IMR-90 (cell line): ENCODE measurements at regions not wholly inside any gene's neighbourhood (a gene's known extent, or its start where the extent isn't known, plus 50 kb on each side); places are given as distances from the start of the nearest gene placed in this dataset.
A peak's percentile ranks its signal among the peaks of the same experiment; 100 is the strongest.
"Not testable (repeated sequence)": the region's sequence is repeated elsewhere in the genome, so short reads cannot be mapped to it uniquely, and the experiment has no call there.

Experiments
- ATAC-seq: fragments of 200-7000 bp; cut with Tn5 transposase; 2 replicates; pipeline ENCODE4 v1.9.1; 2020; ENCODE audit warnings: low read depth, mild to moderate bottlenecking, moderate library complexity
- BruUV-seq: library from RNA; stranded (reverse); fragments of 400-500 nt; replicated peaks from 2 replicates; lab custom pipeline; 2021; lab: Mats Ljungman, UMichigan
- CTCF ChIA-PET: fragments of 300-600 bp; formaldehyde crosslinking; extraction: SDS; loops from one replicate; lab custom pipeline; 2021; ENCODE audit warnings: antibody characterized with exemption; lab: Yijun Ruan, JAX
- POLR2A ChIA-PET: fragments of 300-600 bp; sonication (Branson Sonifier 250); formaldehyde crosslinking; loops from one replicate; lab custom pipeline; 2022; ENCODE audit warnings: antibody characterized with exemption; ENCODE audit not compliant: unreplicated experiment; lab: Charles Lee
- DNase-seq: peaks from one replicate; pipeline ENCODE4 v3.0.0; 2013
- H2AFZ ChIP-seq: replicated peaks from 2 replicates; pipeline ENCODE3; 2013; ENCODE audit warnings: low read length, mild to moderate bottlenecking; ENCODE audit not compliant: poor library complexity
- H2AK5ac ChIP-seq: 2 replicates; pipeline ENCODE4 v1.6.1; 2013; ENCODE audit warnings: low read depth, low read length, inconsistent platforms
- H2AK9ac ChIP-seq: replicated peaks from 2 replicates; pipeline ENCODE3; 2013; ENCODE audit warnings: mild to moderate bottlenecking, low read depth, low read length, moderate library complexity; ENCODE audit not compliant: poor library complexity
- H2BK120ac ChIP-seq: 2 replicates; pipeline ENCODE4 v1.6.1; 2013; ENCODE audit warnings: low read depth, low read length, inconsistent platforms
- H2BK15ac ChIP-seq: 3 replicates; pipeline ENCODE4 v1.6.1; 2013; ENCODE audit warnings: low read depth, low read length, inconsistent platforms
- H2BK20ac ChIP-seq: 2 replicates; pipeline ENCODE4 v1.6.1; 2013; ENCODE audit warnings: low read depth, mild to moderate bottlenecking, inconsistent platforms, low read length, moderate library complexity
- H2BK5ac ChIP-seq: 2 replicates; pipeline ENCODE4 v1.6.1; 2013; ENCODE audit warnings: mild to moderate bottlenecking, low read depth, low read length, inconsistent platforms; ENCODE audit not compliant: poor library complexity, severe bottlenecking
- H3K14ac ChIP-seq: replicated peaks from 2 replicates; pipeline ENCODE4 v1.6.1; 2013; ENCODE audit warnings: low read depth, low read length, inconsistent platforms
- H3K18ac ChIP-seq: 2 replicates; pipeline ENCODE4 v1.6.1; 2013; ENCODE audit warnings: low read depth, low read length, control low read depth
- H3K23ac ChIP-seq: 2 replicates; pipeline ENCODE4 v1.6.1; 2013; ENCODE audit warnings: low read depth, low read length, inconsistent platforms
- H3K27ac ChIP-seq: 2 replicates; pipeline ENCODE4 v1.5.1; 2013; ENCODE audit warnings: mild to moderate bottlenecking, control low read depth, low read length; ENCODE audit not compliant: insufficient read depth
- H3K27me3 ChIP-seq: 2 replicates; pipeline ENCODE4 v1.6.1; 2013; ENCODE audit warnings: low read length; ENCODE audit not compliant: control insufficient read depth, insufficient read depth
- H3K36me3 ChIP-seq: 2 replicates; pipeline ENCODE4 v1.6.1; 2013; ENCODE audit warnings: low read length, mixed read lengths; ENCODE audit not compliant: control insufficient read depth, insufficient read depth
- H3K4ac ChIP-seq: 2 replicates; pipeline ENCODE4 v1.6.1; 2013; ENCODE audit warnings: low read depth, low read length, inconsistent platforms
- H3K4me1 ChIP-seq: 2 replicates; pipeline ENCODE4 v1.6.1; 2013; ENCODE audit warnings: low read length, mixed read lengths; ENCODE audit not compliant: control insufficient read depth, insufficient read depth
- H3K4me2 ChIP-seq: 2 replicates; pipeline ENCODE4 v1.6.1; 2013; ENCODE audit warnings: low read depth, mild to moderate bottlenecking, control low read depth, low read length, moderate library complexity
- H3K4me3 ChIP-seq: 2 replicates; pipeline ENCODE4 v1.5.1; 2013; ENCODE audit warnings: low read depth, mild to moderate bottlenecking, control low read depth, low read length, moderate library complexity; ENCODE audit not compliant: insufficient read depth
- H3K56ac ChIP-seq: 2 replicates; pipeline ENCODE4 v1.6.1; 2013; ENCODE audit warnings: low read length, inconsistent platforms; ENCODE audit not compliant: insufficient read depth; ENCODE audit errors: extremely low read depth
- H3K79me1 ChIP-seq, 2 experiments: 2 replicates each; pipeline ENCODE4 v1.6.1; 2013; ENCODE audit warnings: low read length in 2 of 2, inconsistent platforms in 1 of 2, low read depth in 1 of 2
- H3K9ac ChIP-seq: 2 replicates; pipeline ENCODE4 v1.6.1; 2013; ENCODE audit warnings: low read depth, low read length, control low read depth
- H3K9me1 ChIP-seq: 2 replicates; pipeline ENCODE4 v1.6.1; 2013; ENCODE audit warnings: low read length, inconsistent platforms; ENCODE audit not compliant: insufficient read depth
- H3K9me3 ChIP-seq: 2 replicates; pipeline ENCODE4 v1.6.1; 2013; ENCODE audit warnings: low read length; ENCODE audit not compliant: control insufficient read depth, insufficient read depth
- H4K20me1 ChIP-seq: 2 replicates; pipeline ENCODE4 v1.6.1; 2013; ENCODE audit warnings: low read length, inconsistent platforms; ENCODE audit not compliant: insufficient read depth
- H4K5ac ChIP-seq: 2 replicates; pipeline ENCODE4 v1.6.1; 2013; ENCODE audit warnings: mild to moderate bottlenecking, low read depth, low read length, control low read depth
- H4K8ac ChIP-seq, 2 experiments: 2 replicates each; pipeline ENCODE4 v1.6.1; 2013; ENCODE audit warnings: low read depth in 2 of 2, low read length in 2 of 2, control low read depth in 1 of 2, inconsistent platforms in 1 of 2
- H4K91ac ChIP-seq: 2 replicates; pipeline ENCODE4 v1.6.1; 2013; ENCODE audit warnings: low read depth, low read length, inconsistent platforms; ENCODE audit not compliant: insufficient read depth
- MAFK ChIP-seq: IDR thresholded peaks from 2 replicates; pipeline ENCODE4 v1.6.1; 2012; ENCODE audit warnings: low read depth, low read length, improper control_type of control experiment
- USF2 ChIP-seq: fragments of 150-350 bp; IDR thresholded peaks from 2 replicates; pipeline ENCODE4 v1.6.1; 2017; ENCODE audit warnings: mild to moderate bottlenecking, antibody characterized with exemption, low read length, low read depth
- WGBS, 2 experiments: methylation state at CpG; one replicate each; pipeline versions ENCODE4 v1.1.5 to v1.1.7; 2013; ENCODE audit warnings: missing lambda C conversion rate in 2 of 2; ENCODE audit not compliant: insufficient read length in 1 of 2; ENCODE audit errors: extremely low coverage in 2 of 2; 5-methylcytosine and 5-hydroxymethylcytosine counted together
- dilution Hi-C: fragments of 300-500 bp; cut with HindIII; formaldehyde crosslinking; loops from one replicate; pipeline ENCODE4 v1.14.3; 2018; ENCODE audit warnings: low sequenced_read_pairs; ENCODE audit not compliant: unreplicated experiment
- in situ Hi-C: fragments of 300-500 bp; cut with MboI; formaldehyde crosslinking; loops from 3 replicates; pipeline ENCODE4 v1.14.3; 2019; ENCODE audit warnings: low sequenced_read_pairs, inconsistent platforms, mixed read lengths
- intact Hi-C: fragments of 100-400 bp; cut with micrococcal nuclease; formaldehyde crosslinking; loops from 2 replicates; pipeline ENCODE4 v1.10.0; 2022

GRCh38 chr5:67765697-67766096 lies 449.9 kb upstream of the PIK3R1 start:
- no peaks in the 10 kb centered on the region for H3K9me1 ChIP-seq
- BruUV-seq, result no TSS peak
- no CpG with 5 or more reads among the region's 2 CpGs for WGBS, 2 experiments
- no peak overlapping the region for H2BK15ac ChIP-seq
- no peak overlapping the region for H2AFZ ChIP-seq
- POLR2A ChIA-PET, result no interaction called here
- H3K18ac ChIP-seq, result no peak overlapping the region
- no peak overlapping the region for H4K8ac ChIP-seq
- in situ Hi-C loops, result no loop called here
- no peaks in the 10 kb centered on the region for H3K4me1 ChIP-seq
- intact Hi-C loops, result no loop called here
- no peak overlapping the region for H3K14ac ChIP-seq
- no peak overlapping the region for H2AK5ac ChIP-seq
- H3K27ac ChIP-seq, result no peak overlapping the region
- H3K4me3 ChIP-seq, result no peak overlapping the region
- dilution Hi-C loops, result no loop called here
- no peak overlapping the region for H3K4me2 ChIP-seq
- H2BK5ac ChIP-seq, result no peak overlapping the region
- no peaks in the 10 kb centered on the region for H3K36me3 ChIP-seq
- ATAC-seq, result no peak
- no peak overlapping the region for H3K56ac ChIP-seq
- peaks cover 3% of the 10 kb centered on the region; the same call in 1 of the 2 replicates for H3K9me3 ChIP-seq
- H3K23ac ChIP-seq, result no peak overlapping the region
- CTCF ChIA-PET, result no interaction called here
- no peak overlapping the region for H4K5ac ChIP-seq
- H3K4ac ChIP-seq, result no peak overlapping the region
- no peak overlapping the region for H2BK20ac ChIP-seq
- H4K20me1 ChIP-seq, result no peaks in the 10 kb centered on the region
- H3K79me1 ChIP-seq, result no peaks in the 10 kb centered on the region
- H3K27me3 ChIP-seq, result no peaks in the 10 kb centered on the region
- peak; percentile 26; the same call in 1 of the 2 replicates for TF ChIP-seq MAFK
- TF ChIP-seq USF2, result no peak
- no peak overlapping the region for H3K9ac ChIP-seq
- no peak overlapping the region for H2AK9ac ChIP-seq
- H2BK120ac ChIP-seq, result no peak overlapping the region
- no peak for DNase-seq
- no peak overlapping the region for H4K91ac ChIP-seq

DNA sequence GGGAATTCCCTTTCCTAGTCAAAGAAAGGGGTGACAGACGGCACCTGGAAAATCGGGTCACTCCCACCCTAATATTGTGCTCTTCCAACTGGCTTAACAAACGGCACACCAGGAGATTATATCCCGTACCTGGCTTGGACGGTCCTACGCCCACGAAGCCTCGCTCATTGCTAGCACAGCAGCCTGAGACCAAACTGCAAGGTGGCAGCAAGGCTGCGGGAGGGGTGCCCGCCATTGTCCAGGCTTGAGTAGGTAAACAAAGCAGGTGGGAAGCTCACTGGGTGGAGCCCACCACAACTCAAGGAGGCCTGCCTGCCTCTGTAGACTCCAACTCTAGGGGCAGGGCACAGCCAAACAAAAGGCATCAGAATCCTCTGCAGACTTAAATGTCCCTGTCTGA lies 457.8 kb upstream of the PIK3R1 start:
- in situ Hi-C loops, CTCF ChIA-PET: not testable (repeated sequence)
- 81% methylated on average over 4 of the region's 10 CpGs; no CpG with 5 or more reads in 1 of the 2 experiments for WGBS, 2 experiments

More for the DNA sequence above, 457.8 kb upstream of the PIK3R1 start:
- H3K23ac ChIP-seq, H4K5ac ChIP-seq, POLR2A ChIA-PET, H3K4ac ChIP-seq, H3K4me1 ChIP-seq, H2BK5ac ChIP-seq, H3K27ac ChIP-seq, H3K4me3 ChIP-seq, ATAC-seq, H4K8ac ChIP-seq, H3K18ac ChIP-seq, H3K9me3 ChIP-seq, H2AFZ ChIP-seq, H2AK5ac ChIP-seq, DNase-seq, H3K9ac ChIP-seq, H4K91ac ChIP-seq, H2AK9ac ChIP-seq, H3K56ac ChIP-seq, H3K14ac ChIP-seq, dilution Hi-C loops, H4K20me1 ChIP-seq, H3K79me1 ChIP-seq, BruUV-seq, H3K27me3 ChIP-seq, H2BK20ac ChIP-seq, H3K36me3 ChIP-seq, H2BK120ac ChIP-seq, H2BK15ac ChIP-seq, H3K9me1 ChIP-seq, intact Hi-C loops, H3K4me2 ChIP-seq: not testable (repeated sequence)
